WI38 (cell line): ENCODE measurements at regions not wholly inside any gene's neighbourhood (a gene's known extent, or its start where the extent isn't known, plus 50 kb on each side); places are given as distances from the start of the nearest gene placed in this dataset.

Source experiments
- H3K4me3 ChIP-seq: 2 replicates; pipeline ENCODE4 v1.5.1; 2011; ENCODE audit warnings: low read depth, mild to moderate bottlenecking, control low read depth, low read length
- TF ChIP-seq, protein P1 (sequence below): IDR thresholded peaks from 2 replicates; pipeline ENCODE4 v1.5.1; 2012; ENCODE audit warnings: low read depth, mild to moderate bottlenecking, control low read depth, low read length

DNA sequence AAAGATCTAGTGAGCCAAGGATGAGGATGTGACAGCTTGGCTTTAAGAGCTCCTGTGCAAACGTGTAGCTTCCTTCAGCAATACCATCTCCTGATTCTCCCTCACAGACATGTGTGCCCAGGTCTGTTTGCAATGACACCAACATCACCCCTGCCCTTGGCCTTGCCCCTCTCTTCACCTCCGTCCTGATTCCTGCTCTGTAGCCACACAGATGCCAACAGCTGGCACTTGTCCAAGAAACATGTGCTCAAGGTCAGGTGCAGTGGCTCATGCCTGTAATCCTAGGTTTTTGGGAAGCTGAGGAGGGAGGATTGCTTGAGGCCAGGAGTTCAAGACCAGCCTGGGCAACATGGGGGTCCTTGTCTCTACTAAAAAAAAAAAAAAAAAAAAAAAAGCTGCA, 103.8 kb upstream of the CRHR1 start:
- no peak overlapping the region for H3K4me3 ChIP-seq
- TF ChIP-seq, protein P1, sequence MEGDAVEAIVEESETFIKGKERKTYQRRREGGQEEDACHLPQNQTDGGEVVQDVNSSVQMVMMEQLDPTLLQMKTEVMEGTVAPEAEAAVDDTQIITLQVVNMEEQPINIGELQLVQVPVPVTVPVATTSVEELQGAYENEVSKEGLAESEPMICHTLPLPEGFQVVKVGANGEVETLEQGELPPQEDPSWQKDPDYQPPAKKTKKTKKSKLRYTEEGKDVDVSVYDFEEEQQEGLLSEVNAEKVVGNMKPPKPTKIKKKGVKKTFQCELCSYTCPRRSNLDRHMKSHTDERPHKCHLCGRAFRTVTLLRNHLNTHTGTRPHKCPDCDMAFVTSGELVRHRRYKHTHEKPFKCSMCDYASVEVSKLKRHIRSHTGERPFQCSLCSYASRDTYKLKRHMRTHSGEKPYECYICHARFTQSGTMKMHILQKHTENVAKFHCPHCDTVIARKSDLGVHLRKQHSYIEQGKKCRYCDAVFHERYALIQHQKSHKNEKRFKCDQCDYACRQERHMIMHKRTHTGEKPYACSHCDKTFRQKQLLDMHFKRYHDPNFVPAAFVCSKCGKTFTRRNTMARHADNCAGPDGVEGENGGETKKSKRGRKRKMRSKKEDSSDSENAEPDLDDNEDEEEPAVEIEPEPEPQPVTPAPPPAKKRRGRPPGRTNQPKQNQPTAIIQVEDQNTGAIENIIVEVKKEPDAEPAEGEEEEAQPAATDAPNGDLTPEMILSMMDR = no peak

DNA sequence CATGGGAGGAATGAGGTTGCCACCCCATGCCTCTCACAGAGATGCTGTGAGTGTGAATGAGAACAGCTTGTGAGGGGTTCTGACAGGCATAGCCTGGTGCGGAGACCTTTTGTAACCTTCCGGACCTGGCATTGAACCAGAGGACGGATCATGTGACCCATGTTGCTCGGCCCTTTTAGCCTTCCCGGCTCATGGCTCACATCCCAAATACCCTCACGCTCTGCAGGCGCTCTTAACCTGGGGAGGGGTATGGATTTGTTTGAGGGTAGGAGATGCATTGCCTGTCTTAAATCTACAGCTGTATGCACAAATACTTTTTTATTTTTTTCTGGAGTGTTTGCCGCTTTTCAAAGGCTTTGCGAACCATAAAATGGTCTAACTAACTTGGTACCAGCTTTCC, 102.4 kb upstream of the CRHR1 start:
- H3K4me3 ChIP-seq = no peak overlapping the region
- TF ChIP-seq, protein P1 = no peak

DNA sequence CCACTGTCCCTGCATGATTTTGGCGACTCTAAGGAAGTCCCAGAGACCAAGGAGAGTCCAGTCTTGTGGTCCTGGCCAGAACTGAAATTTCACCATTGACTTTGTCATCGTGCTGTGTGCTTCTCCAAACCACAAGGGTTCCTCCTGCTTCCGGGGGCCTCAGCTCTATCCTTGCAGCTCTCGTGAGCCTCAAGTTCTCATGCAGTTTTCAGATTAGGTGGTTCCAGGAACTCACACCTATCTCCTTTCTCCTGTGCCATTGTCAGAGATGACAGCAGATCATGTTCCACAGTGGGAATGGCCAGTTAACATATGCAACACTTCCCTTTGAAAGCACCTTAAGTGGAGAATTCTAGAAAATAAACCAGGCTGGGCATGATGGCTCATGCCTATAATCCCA, 97.9 kb upstream of the CRHR1 start:
- TF ChIP-seq, protein P1 = no peak
- H3K4me3 ChIP-seq = no peak overlapping the region

DNA sequence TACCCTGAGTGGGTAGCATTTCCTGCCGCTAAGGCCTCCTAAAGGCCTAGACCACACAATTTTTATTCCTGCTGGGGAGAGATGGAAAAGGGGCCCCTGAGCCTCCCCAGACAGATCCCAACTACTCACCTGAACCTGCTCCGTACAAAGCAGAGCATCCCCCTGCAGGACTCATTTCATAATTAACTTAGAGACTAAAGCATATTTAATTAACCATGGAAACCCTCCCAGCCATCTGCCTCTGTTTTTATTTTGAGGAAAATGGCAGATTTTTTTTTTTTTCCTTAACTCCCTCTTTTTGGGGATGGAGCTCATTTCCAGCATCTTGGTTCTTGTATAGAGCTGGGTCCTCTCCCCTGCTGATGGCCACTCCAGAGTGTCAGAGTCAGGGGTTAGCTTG, 96.5 kb upstream of the CRHR1 start:
- no peak overlapping the region for H3K4me3 ChIP-seq
- TF ChIP-seq, protein P1 = no peak

DNA sequence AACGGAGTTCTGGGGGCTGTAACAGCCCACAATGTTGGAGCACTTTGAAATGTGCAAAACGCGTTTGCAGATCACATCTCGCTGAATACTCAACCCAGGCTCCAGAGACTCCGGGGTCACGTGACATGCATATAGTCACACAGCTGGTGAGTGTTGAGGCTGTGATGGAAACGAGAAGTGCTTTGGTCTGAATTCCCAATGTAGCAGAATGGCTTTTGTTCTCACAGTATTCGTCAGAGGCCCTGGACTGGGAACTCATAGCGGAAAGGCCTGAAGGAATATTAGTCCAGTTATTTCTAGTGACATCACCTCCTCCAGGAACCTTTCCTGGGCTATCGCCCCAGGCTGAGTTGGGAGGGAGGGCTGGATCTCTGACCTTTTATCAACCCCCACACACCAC, 95.8 kb upstream of the CRHR1 start:
- H3K4me3 ChIP-seq = no peak overlapping the region
- TF ChIP-seq, protein P1 = no peak

DNA sequence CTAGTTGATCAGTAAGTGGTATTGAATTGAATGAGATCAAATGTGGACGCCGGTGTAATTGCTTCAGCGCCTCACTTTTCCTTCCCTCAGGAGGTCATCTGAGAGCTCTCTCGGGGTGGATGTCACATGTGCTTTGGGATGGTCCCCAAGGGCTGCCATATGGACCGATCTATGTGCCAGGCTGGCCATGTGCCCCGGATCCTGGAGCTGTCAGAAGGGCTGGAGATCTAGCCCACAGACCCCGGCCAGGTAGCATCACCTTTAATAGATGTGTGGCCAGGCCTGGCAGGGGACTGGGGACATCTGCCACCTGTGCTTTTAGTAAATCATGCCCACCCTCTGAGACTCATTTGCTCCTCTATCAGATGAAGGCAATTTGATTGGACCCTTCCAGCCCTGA, 95.3 kb upstream of the CRHR1 start:
- H3K4me3 ChIP-seq = no peak overlapping the region
- TF ChIP-seq, protein P1 = no peak

DNA sequence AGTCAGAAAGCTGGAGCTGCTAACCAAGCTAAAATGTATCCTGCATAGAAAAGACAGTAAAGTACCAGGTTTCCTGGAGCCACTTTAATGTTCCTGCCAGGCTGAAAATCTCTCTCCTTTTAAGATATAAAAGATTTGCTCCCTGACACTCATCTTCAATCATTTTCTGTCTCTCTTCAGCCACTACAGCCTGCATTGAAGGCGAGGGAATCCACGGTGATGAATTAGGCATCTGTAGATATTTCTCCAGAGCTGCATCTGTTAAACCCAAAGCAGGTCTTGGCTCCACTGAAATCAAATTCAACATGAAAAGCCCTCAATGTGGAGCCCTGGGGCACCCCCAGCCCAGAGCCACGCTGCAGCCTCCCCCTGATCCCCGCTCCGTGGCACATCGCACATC, 94.7 kb upstream of the CRHR1 start:
- TF ChIP-seq, protein P1 = no peak

More for the DNA sequence above, 94.7 kb upstream of the CRHR1 start:
- H3K4me3 ChIP-seq = no peak overlapping the region
